IMR-90 (cell line): ENCODE measurements at regions not wholly inside any gene's neighbourhood (a gene's known extent, or its start where the extent isn't known, plus 50 kb on each side); places are given as distances from the start of the nearest gene placed in this dataset.
"Not testable (repeated sequence)": the region's sequence is repeated elsewhere in the genome, so short reads cannot be mapped to it uniquely, and the experiment has no call there.

Experiments used
- ATAC-seq: fragments of 200-7000 bp; cut with Tn5 transposase; 2 replicates; pipeline ENCODE4 v1.9.1; 2020; ENCODE audit warnings: low read depth, mild to moderate bottlenecking, moderate library complexity
- BruUV-seq: library from RNA; stranded (reverse); fragments of 400-500 nt; replicated peaks from 2 replicates; lab custom pipeline; 2021; lab: Mats Ljungman, UMichigan
- CTCF ChIA-PET: fragments of 300-600 bp; formaldehyde crosslinking; extraction: SDS; loops from one replicate; lab custom pipeline; 2021; ENCODE audit warnings: antibody characterized with exemption; lab: Yijun Ruan, JAX
- POLR2A ChIA-PET: fragments of 300-600 bp; sonication (Branson Sonifier 250); formaldehyde crosslinking; loops from one replicate; lab custom pipeline; 2022; ENCODE audit warnings: antibody characterized with exemption; ENCODE audit not compliant: unreplicated experiment; lab: Charles Lee
- DNase-seq: peaks from one replicate; pipeline ENCODE4 v3.0.0; 2013
- H2AFZ ChIP-seq: replicated peaks from 2 replicates; pipeline ENCODE3; 2013; ENCODE audit warnings: low read length, mild to moderate bottlenecking; ENCODE audit not compliant: poor library complexity
- H2AK5ac ChIP-seq: 2 replicates; pipeline ENCODE4 v1.6.1; 2013; ENCODE audit warnings: low read depth, low read length, inconsistent platforms
- H2AK9ac ChIP-seq: replicated peaks from 2 replicates; pipeline ENCODE3; 2013; ENCODE audit warnings: mild to moderate bottlenecking, low read depth, low read length, moderate library complexity; ENCODE audit not compliant: poor library complexity
- H2BK120ac ChIP-seq: 2 replicates; pipeline ENCODE4 v1.6.1; 2013; ENCODE audit warnings: low read depth, low read length, inconsistent platforms
- H2BK15ac ChIP-seq: 3 replicates; pipeline ENCODE4 v1.6.1; 2013; ENCODE audit warnings: low read depth, low read length, inconsistent platforms
- H2BK20ac ChIP-seq: 2 replicates; pipeline ENCODE4 v1.6.1; 2013; ENCODE audit warnings: low read depth, mild to moderate bottlenecking, inconsistent platforms, low read length, moderate library complexity
- H2BK5ac ChIP-seq: 2 replicates; pipeline ENCODE4 v1.6.1; 2013; ENCODE audit warnings: mild to moderate bottlenecking, low read depth, low read length, inconsistent platforms; ENCODE audit not compliant: poor library complexity, severe bottlenecking
- H3K14ac ChIP-seq: replicated peaks from 2 replicates; pipeline ENCODE4 v1.6.1; 2013; ENCODE audit warnings: low read depth, low read length, inconsistent platforms
- H3K18ac ChIP-seq: 2 replicates; pipeline ENCODE4 v1.6.1; 2013; ENCODE audit warnings: low read depth, low read length, control low read depth
- H3K23ac ChIP-seq: 2 replicates; pipeline ENCODE4 v1.6.1; 2013; ENCODE audit warnings: low read depth, low read length, inconsistent platforms
- H3K27ac ChIP-seq: 2 replicates; pipeline ENCODE4 v1.5.1; 2013; ENCODE audit warnings: mild to moderate bottlenecking, control low read depth, low read length; ENCODE audit not compliant: insufficient read depth
- H3K27me3 ChIP-seq: 2 replicates; pipeline ENCODE4 v1.6.1; 2013; ENCODE audit warnings: low read length; ENCODE audit not compliant: control insufficient read depth, insufficient read depth
- H3K36me3 ChIP-seq: 2 replicates; pipeline ENCODE4 v1.6.1; 2013; ENCODE audit warnings: low read length, mixed read lengths; ENCODE audit not compliant: control insufficient read depth, insufficient read depth
- H3K4ac ChIP-seq: 2 replicates; pipeline ENCODE4 v1.6.1; 2013; ENCODE audit warnings: low read depth, low read length, inconsistent platforms
- H3K4me1 ChIP-seq: 2 replicates; pipeline ENCODE4 v1.6.1; 2013; ENCODE audit warnings: low read length, mixed read lengths; ENCODE audit not compliant: control insufficient read depth, insufficient read depth
- H3K4me2 ChIP-seq: 2 replicates; pipeline ENCODE4 v1.6.1; 2013; ENCODE audit warnings: low read depth, mild to moderate bottlenecking, control low read depth, low read length, moderate library complexity
- H3K4me3 ChIP-seq: 2 replicates; pipeline ENCODE4 v1.5.1; 2013; ENCODE audit warnings: low read depth, mild to moderate bottlenecking, control low read depth, low read length, moderate library complexity; ENCODE audit not compliant: insufficient read depth
- H3K56ac ChIP-seq: 2 replicates; pipeline ENCODE4 v1.6.1; 2013; ENCODE audit warnings: low read length, inconsistent platforms; ENCODE audit not compliant: insufficient read depth; ENCODE audit errors: extremely low read depth
- H3K79me1 ChIP-seq, 2 experiments: 2 replicates each; pipeline ENCODE4 v1.6.1; 2013; ENCODE audit warnings: low read length in 2 of 2, inconsistent platforms in 1 of 2, low read depth in 1 of 2
- H3K9ac ChIP-seq: 2 replicates; pipeline ENCODE4 v1.6.1; 2013; ENCODE audit warnings: low read depth, low read length, control low read depth
- H3K9me1 ChIP-seq: 2 replicates; pipeline ENCODE4 v1.6.1; 2013; ENCODE audit warnings: low read length, inconsistent platforms; ENCODE audit not compliant: insufficient read depth
- H3K9me3 ChIP-seq: 2 replicates; pipeline ENCODE4 v1.6.1; 2013; ENCODE audit warnings: low read length; ENCODE audit not compliant: control insufficient read depth, insufficient read depth
- H4K20me1 ChIP-seq: 2 replicates; pipeline ENCODE4 v1.6.1; 2013; ENCODE audit warnings: low read length, inconsistent platforms; ENCODE audit not compliant: insufficient read depth
- H4K5ac ChIP-seq: 2 replicates; pipeline ENCODE4 v1.6.1; 2013; ENCODE audit warnings: mild to moderate bottlenecking, low read depth, low read length, control low read depth
- H4K8ac ChIP-seq, 2 experiments: 2 replicates each; pipeline ENCODE4 v1.6.1; 2013; ENCODE audit warnings: low read depth in 2 of 2, low read length in 2 of 2, control low read depth in 1 of 2, inconsistent platforms in 1 of 2
- H4K91ac ChIP-seq: 2 replicates; pipeline ENCODE4 v1.6.1; 2013; ENCODE audit warnings: low read depth, low read length, inconsistent platforms; ENCODE audit not compliant: insufficient read depth
- whole genome bisulfite sequencing, 2 experiments: methylation state at CpG; one replicate each; pipeline versions ENCODE4 v1.1.5 to v1.1.7; 2013; ENCODE audit warnings: missing lambda C conversion rate in 2 of 2; ENCODE audit not compliant: insufficient read length in 1 of 2; ENCODE audit errors: extremely low coverage in 2 of 2; 5-methylcytosine and 5-hydroxymethylcytosine counted together
- dilution Hi-C: fragments of 300-500 bp; cut with HindIII; formaldehyde crosslinking; loops from one replicate; pipeline ENCODE4 v1.14.3; 2018; ENCODE audit warnings: low sequenced_read_pairs; ENCODE audit not compliant: unreplicated experiment
- in situ Hi-C: fragments of 300-500 bp; cut with MboI; formaldehyde crosslinking; loops from 3 replicates; pipeline ENCODE4 v1.14.3; 2019; ENCODE audit warnings: low sequenced_read_pairs, inconsistent platforms, mixed read lengths
- intact Hi-C: fragments of 100-400 bp; cut with micrococcal nuclease; formaldehyde crosslinking; loops from 2 replicates; pipeline ENCODE4 v1.10.0; 2022

DNA sequence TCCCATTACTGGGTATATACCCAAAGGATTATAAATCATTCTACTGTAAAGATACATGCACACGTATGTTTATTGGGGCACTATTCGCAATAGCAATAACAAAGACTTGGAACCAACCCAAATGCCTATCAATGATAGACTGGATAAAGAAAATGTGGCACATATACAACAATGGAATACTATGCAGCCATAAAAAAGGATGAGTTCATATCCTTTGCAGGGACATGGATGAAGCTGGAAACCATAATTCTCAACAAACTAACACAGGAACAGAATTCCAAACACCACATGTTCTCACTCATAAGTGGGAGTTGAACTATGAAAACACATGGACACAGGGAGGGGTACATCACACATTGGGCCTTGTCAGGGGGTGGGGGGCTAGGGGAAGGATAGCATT, 453.0 kb upstream of the FANCL start:
- H3K9me1 ChIP-seq, BruUV-seq, H2AK9ac ChIP-seq, H2BK15ac ChIP-seq, H3K9me3 ChIP-seq, H3K9ac ChIP-seq, H3K27me3 ChIP-seq, H4K20me1 ChIP-seq, POLR2A ChIA-PET, DNase-seq, H3K27ac ChIP-seq, H2BK5ac ChIP-seq, CTCF ChIA-PET, H3K36me3 ChIP-seq, H2BK20ac ChIP-seq, H4K91ac ChIP-seq, H2BK120ac ChIP-seq, H3K56ac ChIP-seq, H3K79me1 ChIP-seq, dilution Hi-C loops, H3K4me1 ChIP-seq, ATAC-seq, intact Hi-C loops, H4K5ac ChIP-seq, H4K8ac ChIP-seq, H3K4me2 ChIP-seq, H3K18ac ChIP-seq, H3K4me3 ChIP-seq, H2AK5ac ChIP-seq, H3K23ac ChIP-seq, H3K4ac ChIP-seq, H3K14ac ChIP-seq, H2AFZ ChIP-seq: not testable (repeated sequence)
- no CpG with 5 or more reads among the region's 2 CpGs for WGBS, 2 experiments
- in situ Hi-C loops, result loop anchor here (25.0 kb wide), 1 partner anchor 932 kb away; no protein-coding TSS in a partner anchor

DNA sequence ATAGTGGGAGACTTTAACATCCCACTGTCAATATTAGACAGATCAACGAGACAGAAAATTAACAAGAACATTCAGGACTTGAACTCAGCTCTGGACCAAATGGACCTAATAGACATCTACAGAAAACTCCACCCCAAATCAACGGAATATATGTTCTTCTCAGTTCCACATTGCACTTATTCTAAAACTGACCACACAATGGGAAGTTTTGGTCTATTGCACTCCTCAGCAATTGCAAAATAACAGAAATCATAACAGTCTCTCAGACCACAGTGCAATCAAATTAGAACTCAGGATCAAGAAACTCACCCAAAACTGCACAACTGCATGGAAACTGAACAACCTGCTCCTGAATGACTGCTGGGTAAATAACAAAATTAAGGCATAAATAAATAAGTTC, 449.9 kb upstream of the FANCL start:
- H2AK5ac ChIP-seq, H3K27ac ChIP-seq, H3K4ac ChIP-seq, H3K79me1 ChIP-seq, H2BK5ac ChIP-seq, H3K4me3 ChIP-seq, H3K36me3 ChIP-seq, CTCF ChIA-PET, H2BK120ac ChIP-seq, ATAC-seq, H3K4me2 ChIP-seq, intact Hi-C loops, H3K23ac ChIP-seq, H3K18ac ChIP-seq, H4K5ac ChIP-seq, H3K4me1 ChIP-seq, BruUV-seq, H4K91ac ChIP-seq, H2BK20ac ChIP-seq, H2AK9ac ChIP-seq, H2BK15ac ChIP-seq, H4K8ac ChIP-seq, H3K9me3 ChIP-seq, H3K27me3 ChIP-seq, H3K9ac ChIP-seq, dilution Hi-C loops, H3K56ac ChIP-seq, POLR2A ChIA-PET, DNase-seq, H2AFZ ChIP-seq, H3K14ac ChIP-seq, H3K9me1 ChIP-seq, H4K20me1 ChIP-seq: not testable (repeated sequence)
- WGBS, 2 experiments, result no CpG with 5 or more reads among the region's 2 CpGs
- in situ Hi-C loops, result loop anchor here (25.0 kb wide), 1 partner anchor 929 kb away; no protein-coding TSS in a partner anchor
